ENCODE measurements at regions not wholly inside any gene's neighbourhood (a gene's known extent, or its start where the extent isn't known, plus 50 kb on each side); places are given as distances from the start of the nearest gene placed in this dataset.

DNA sequence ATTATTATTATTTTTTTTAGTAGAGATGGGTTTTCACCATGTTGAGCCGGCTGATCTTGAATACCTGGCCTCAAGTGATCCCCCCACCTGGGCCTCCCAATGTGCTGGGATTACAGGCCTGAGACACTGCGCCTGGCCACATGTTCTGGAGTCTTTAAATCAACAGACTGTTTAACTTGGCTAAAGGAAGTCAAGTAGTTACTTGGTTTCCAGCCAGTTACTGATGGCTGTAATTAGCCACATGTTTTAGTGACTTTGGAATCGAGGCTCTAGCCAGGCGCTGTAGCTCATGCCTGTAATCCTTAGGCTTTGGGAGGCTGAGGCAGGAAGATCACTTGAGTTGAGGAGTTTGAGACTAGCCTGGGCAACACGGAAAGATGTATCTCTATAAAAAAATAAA is 699.2 kb upstream of the RBFOX1 start:
- TF ChIP-seq, protein P1, sequence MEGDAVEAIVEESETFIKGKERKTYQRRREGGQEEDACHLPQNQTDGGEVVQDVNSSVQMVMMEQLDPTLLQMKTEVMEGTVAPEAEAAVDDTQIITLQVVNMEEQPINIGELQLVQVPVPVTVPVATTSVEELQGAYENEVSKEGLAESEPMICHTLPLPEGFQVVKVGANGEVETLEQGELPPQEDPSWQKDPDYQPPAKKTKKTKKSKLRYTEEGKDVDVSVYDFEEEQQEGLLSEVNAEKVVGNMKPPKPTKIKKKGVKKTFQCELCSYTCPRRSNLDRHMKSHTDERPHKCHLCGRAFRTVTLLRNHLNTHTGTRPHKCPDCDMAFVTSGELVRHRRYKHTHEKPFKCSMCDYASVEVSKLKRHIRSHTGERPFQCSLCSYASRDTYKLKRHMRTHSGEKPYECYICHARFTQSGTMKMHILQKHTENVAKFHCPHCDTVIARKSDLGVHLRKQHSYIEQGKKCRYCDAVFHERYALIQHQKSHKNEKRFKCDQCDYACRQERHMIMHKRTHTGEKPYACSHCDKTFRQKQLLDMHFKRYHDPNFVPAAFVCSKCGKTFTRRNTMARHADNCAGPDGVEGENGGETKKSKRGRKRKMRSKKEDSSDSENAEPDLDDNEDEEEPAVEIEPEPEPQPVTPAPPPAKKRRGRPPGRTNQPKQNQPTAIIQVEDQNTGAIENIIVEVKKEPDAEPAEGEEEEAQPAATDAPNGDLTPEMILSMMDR (IDR thresholded peaks at IDR 0.05; ENCODE audit: low read depth, low read length): no peak
- TF ChIP-seq EZH2phosphoT487 (IDR thresholded peaks at IDR 0.05; ENCODE audit: low read depth): no peak
